ENCODE measurements at regions not wholly inside any gene's neighbourhood (a gene's known extent, or its start where the extent isn't known, plus 50 kb on each side); places are given as distances from the start of the nearest gene placed in this dataset.

- TF ChIP-seq CTCF (IDR thresholded peaks at IDR 0.05 in 4 of 5, conservative IDR thresholded peaks at IDR 0.05 in 1 of 5): no peak
- TF ChIP-seq POLR2A (IDR thresholded peaks at IDR 0.05): no peak
These were observed 144.8 kb downstream of the MAD2L1 start for GRCh38 chr4:119921830-119922229.
